GM12873 (cell line): ENCODE measurements at regions not wholly inside any gene's neighbourhood (a gene's known extent, or its start where the extent isn't known, plus 50 kb on each side); places are given as distances from the start of the nearest gene placed in this dataset.

ENCODE experiments used
- CTCF ChIP-seq: IDR thresholded peaks from 2 replicates; pipeline ENCODE4 v1.5.1; 2012; ENCODE audit warnings: low read depth, mild to moderate bottlenecking, moderate library complexity, low read length, control low read depth; ENCODE audit not compliant: insufficient read depth; ENCODE audit errors: missing control alignments

GRCh38 chr6:27096834-27097511 lies 150.5 kb upstream of the PRSS16 start:
- no peak for TF ChIP-seq CTCF

- no peak for TF ChIP-seq CTCF
These were observed 148.5 kb upstream of the PRSS16 start for GRCh38 chr6:27098956-27099355.

- TF ChIP-seq CTCF, result no peak
These were observed 146.6 kb upstream of the PRSS16 start for GRCh38 chr6:27100921-27101320.

- no peak for TF ChIP-seq CTCF
These were observed 145.7 kb upstream of the PRSS16 start for GRCh38 chr6:27101824-27102223.

- no peak for TF ChIP-seq CTCF
These were observed 141.1 kb upstream of the PRSS16 start for GRCh38 chr6:27106382-27106781.

- no peak for TF ChIP-seq CTCF
These were observed 135.8 kb upstream of the PRSS16 start for GRCh38 chr6:27111743-27112142.

- no peak for TF ChIP-seq CTCF
These were observed 134.5 kb upstream of the PRSS16 start for GRCh38 chr6:27112974-27113373.
